KG1 (cell line): ENCODE measurements at regions not wholly inside any gene's neighbourhood (a gene's known extent, or its start where the extent isn't known, plus 50 kb on each side); places are given as distances from the start of the nearest gene placed in this dataset.
"Not testable (repeated sequence)": the region's sequence is repeated elsewhere in the genome, so short reads cannot be mapped to it uniquely, and the experiment has no call there.

Experiments
- DNase-seq: peaks from one replicate; lab custom pipeline; 2025; lab: John Stamatoyannopoulos, UW

DNA sequence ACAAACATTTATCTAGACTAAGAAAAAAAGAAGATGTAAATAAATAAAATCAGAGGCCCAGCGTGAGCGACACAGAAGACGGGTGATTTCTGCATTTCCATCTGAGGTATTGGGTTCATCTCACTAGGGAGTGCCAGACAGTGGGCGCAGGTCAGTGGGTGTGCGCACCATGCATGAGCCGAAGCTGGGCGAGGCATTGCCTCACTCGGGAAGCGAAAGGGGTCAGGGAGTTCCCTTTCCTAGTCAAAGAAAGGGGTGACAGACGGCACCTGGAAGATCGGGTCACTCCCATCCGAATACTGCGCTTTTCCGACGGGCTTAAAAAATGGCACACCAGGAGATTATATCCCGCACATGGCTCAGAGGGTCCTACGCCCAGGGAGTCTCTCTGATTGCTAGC is 79.5 kb upstream of the ABCD2 start:
- not testable (repeated sequence) for DNase-seq

- DNase-seq = no peak
Measured at GRCh38 chr12:39697108-39697507, 77.5 kb upstream of the ABCD2 start.

- peak; percentile 4 for DNase-seq
Measured at GRCh38 chr12:39692258-39692853, 72.8 kb upstream of the ABCD2 start.

DNA sequence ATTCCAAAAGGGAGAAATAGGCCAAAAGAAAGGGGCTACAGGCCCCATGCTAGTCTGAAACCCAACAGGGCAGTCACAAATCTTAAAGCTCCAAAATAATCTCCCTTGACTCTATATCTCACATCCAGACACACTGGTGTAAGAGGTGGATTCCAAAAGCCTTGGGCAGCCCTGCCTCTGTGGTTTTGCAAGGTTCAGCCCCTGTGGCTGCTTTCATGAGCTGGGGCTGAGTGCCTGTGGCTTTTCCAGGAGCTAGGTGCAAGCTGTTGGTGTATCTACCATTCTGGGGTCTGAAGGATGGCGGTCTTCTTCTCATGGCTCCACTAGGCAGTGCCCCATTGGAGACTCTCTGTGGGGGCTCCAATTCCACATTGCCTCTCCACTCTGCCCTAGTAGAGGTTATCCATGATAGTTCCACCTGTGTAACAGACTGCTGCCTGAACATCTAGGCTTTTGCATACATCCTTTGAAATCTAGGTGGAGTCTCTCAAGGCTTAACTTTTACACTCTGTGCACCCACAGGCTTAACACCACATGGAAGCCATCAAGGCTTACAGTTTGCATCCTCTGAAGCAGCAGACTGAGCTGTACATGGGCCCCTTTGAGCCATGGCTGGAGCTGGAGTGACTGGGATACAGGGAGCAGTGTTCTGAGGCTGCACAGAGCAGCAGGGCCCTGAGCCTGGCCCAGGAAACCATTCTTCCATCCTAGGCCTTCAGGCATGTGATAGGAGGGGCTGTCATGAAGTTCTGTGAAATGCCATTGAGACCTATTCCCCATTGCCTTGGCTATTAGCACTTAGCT is 66.5 kb upstream of the ABCD2 start:
- DNase-seq = no peak

GRCh38 chr12:39682689-39683477 is 63.3 kb upstream of the ABCD2 start:
- no peak for DNase-seq

DNA sequence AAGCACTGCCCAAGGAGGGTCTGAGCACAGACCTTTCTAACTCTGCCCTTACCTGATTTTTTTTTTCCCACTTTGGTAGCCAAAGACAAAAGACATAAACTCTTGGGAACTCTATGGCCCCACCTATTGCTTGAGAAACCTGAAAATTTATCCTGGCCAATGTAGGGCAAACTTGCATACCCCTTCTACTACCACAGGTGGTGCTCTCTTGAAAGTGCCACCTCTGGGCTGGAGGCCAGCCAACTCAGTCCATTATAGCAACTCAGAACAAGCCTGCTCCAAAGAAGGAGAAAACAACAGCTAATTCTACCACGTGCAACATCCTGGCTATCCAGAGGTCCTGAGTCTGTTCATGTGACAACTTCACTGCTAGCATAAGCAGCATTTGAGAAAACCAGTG is 55.7 kb upstream of the ABCD2 start:
- DNase-seq = no peak

DNA sequence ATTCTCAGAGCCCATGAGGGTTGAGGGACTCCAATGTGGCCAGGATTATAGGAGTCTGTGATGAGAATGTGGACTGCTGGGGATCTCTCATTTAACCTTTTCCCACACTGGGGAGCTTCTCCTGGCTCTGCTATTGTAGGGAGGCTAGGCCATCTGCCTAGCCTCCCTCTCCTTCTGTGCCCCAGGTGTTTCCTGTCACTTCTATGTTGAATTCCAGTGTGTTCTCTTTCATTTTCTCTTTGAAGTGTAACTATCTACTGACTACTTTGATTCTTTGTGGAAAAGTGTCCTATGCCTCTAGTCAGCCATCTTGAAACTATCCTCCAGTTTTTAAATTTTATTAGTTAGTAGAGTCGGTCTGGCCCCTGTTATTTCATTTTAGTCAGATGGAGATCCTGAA is 53.4 kb upstream of the ABCD2 start:
- no peak for DNase-seq

DNA sequence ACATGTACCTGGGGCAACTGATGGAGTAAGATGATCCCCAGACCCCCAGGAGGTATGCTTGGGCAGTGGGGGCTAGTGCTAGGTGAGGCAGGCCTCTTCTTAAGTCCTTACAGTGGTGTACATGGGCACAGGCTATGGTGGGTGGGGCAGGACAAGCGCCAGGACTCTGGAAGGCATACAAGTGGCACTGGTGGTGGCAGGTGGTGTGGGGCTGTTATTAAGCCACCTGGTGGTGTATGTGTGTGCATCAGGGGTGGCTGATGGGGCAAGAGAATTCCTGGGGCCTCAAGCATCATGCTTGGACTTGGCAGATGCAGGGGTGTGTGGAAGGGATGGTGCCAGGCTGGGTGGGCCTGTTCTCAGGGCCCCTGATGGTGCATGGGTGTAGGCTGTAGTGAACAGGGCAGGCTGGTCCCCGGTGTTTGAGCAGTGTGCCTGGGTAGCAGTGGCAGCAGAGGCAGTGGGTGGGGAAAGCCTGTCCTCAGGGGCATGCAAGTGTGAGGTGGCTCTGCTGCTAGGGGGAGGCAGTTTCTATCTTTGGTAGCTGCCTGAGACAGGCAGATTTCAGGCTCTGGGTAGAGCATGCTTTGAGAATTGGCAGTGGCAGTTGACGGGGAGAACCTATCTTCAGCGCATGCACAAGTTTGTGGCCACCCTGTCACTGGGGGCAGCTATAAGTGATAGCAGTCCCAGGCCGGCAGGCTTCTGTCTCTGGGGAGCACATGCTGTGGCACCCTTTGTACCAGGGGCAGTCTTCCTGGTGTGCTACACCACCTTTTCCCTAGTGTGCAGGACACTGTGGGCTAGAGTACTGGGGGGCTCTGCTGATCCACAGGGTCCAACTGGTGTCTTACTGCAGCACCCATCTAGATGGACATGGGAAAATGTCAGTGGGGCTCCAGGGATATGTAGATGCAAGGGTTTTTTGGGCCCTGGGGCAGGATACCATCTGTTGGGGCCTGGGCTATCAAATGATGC is 52.6 kb upstream of the ABCD2 start:
- DNase-seq = no peak

DNA sequence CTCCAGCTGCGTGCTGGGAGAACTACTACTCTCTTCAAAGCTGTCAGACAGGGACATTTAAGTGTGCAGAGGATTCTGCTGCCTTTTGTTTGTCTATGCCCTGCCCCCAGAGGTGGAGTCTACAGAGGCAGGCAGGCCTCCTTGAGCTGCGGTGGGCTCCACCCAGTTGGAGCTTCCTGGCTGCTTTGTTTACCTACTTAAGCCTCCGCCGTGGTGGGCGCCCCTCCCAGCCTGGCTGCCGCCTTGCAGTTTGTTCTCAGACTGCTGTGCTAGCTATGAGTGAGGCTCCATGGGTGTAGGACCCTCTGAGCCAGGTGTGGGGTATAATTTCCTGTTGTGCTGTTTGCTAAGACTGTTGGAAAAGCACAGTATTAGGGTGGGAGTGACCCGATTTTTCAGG is 49.9 kb upstream of the ABCD2 start:
- DNase-seq = not testable (repeated sequence)
